HG03460 (cell line): ENCODE measurements at regions not wholly inside any gene's neighbourhood (a gene's known extent, or its start where the extent isn't known, plus 50 kb on each side); places are given as distances from the start of the nearest gene placed in this dataset.
A peak's percentile ranks its signal among the peaks of the same experiment; 100 is the strongest.

Source experiments
- ATAC-seq: cut with Tn5 transposase; IDR thresholded peaks from one replicate; pipeline ENCODE4 v1.9.1; 2021; ENCODE audit not compliant: unreplicated experiment

DNA sequence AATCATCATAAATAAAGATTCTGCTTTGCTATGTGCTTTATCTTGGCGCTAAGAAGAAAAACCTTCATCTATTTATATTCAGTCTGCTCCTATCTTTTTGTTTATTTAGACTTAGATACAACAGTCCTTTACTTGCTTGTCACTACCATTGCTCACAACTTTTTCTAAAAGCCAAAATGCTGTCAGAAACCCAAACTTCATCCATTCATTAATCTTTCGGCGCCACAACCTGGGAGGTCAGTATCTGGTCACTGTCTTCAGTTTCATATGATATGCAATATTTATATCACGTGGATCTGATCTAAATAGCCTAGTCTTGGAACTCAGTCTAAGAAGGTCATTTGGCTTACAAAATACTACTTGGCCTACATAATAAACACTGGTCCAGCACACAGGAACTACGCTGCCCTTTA is 159.3 kb upstream of the TARS1 start:
- ATAC-seq = no peak

DNA sequence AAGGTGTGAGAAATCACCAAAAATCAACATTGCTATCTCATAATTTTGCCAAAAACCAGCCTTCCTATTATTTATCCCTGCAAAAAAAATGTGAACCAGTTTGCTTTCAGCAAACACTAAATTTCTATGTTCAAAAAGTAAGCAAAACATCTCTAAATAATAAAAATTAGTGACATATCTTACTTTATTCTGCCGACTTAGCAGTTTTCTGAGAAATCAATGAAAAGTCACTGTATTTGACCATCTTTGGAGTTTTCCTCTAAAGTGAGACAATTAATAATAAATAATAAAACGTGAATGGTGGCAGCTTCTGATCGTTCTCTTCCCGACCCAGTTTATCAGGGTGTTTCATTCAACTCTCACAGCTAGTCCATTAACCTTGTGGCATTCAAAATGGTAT is 158.6 kb upstream of the TARS1 start:
- ATAC-seq = no peak

DNA sequence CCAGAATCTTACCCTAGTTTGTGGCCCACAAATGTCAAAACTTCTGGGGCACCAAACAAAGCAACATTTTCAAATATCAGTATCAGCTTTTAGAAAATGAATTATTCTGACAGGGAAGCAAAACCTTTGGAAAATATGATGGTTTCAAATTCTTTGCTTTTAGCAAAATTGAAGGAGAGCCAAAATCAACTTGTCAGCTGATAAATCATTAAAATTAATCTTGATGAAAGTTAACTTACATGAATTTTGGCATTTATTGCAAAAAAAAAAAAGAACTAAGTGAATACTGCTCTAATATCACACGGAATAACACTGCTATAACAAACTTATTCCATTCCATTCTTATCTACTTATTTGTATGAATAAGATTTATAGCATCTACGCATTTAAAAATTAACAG is 158.1 kb upstream of the TARS1 start:
- no peak for ATAC-seq

DNA sequence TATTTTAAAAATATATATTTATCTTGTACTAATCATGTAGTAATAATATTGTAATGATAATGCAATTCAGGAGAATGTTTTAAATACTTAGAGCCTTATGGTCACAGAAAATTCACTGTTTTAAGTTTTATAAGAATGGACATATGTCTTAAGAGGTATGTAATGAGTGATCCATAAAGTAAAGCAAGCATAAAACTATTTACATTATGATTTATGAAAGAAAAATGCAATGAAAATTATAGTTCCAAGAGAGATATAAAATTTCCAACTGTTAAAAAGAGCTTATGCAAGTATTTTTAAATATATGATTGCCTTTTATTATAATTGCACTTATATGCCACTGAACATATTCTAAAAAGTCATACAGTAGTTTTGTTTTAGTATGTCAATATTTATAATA is 157.5 kb upstream of the TARS1 start:
- ATAC-seq = no peak

DNA sequence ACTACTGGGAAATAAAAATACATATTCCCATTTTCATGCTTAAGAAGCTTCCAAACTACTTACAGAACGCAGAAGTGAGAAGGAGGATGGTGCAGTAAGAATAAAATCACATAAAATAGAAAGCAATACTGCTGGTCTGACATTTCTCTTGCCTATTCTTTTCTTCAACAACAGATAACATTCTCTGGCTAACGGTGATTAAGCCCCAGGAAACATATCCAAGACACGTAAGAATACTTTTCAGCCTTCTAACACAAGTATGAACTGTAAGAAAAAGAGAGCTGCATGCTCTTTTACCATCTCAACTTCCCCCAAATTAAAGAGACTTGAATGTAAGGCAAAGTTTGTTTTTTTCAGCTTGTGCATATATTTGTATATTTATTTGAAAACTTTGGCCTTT is 156.1 kb upstream of the TARS1 start:
- ATAC-seq = no peak

DNA sequence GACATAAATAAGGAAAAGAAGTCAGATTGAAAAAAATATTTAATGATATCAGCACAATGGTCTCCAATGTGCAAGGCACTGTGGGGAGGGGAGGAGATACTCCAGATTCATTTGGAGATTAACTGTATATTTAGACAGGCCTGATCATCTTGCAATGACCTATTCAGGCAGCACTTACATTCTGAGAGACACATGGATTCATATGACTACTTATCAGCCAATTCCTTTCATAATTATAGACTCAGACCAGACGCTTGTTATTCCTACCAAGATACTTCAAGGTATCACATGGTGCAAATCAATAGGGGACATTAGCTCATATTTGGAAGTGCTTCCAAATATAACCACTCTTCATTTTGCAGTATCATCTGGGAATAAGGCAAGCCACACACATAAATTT is 153.5 kb upstream of the TARS1 start:
- no peak for ATAC-seq

DNA sequence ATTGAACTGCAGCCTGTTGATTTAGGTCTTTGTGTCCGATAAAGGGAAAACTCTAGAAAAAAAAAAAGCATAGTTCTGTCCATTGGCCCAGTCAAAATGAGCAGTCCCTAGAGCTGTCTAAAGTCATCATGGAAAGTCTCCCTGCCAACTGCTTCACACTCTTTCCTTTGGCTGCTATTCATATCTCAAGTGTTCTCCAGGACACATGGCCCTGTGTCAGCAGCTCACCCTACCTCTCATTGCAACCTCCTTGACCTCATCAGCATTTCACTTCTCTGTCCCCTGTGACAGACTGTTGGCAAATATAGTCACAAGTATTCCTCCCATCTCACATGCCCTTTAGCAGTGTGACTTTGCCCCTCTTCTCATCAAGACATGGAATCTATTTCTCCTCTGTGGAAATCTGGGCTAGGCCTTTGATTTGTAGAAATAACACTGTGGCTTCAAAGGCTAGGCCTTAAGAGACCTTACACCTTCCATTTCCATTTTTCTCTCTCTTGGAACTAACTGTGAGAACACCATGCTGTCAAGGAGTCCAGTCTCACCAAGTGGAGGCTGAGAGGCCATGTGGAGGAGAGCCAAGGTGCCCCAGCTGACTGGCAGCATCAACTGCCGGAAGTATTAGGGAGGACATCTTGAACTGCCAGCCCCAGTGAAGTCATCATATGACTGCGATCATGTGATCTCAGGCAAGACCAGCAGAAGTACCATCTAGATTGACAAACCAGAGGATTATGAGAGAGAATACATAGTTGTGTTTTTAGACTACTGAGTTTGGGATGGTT is 149.4 kb upstream of the TARS1 start:
- no peak for ATAC-seq

DNA sequence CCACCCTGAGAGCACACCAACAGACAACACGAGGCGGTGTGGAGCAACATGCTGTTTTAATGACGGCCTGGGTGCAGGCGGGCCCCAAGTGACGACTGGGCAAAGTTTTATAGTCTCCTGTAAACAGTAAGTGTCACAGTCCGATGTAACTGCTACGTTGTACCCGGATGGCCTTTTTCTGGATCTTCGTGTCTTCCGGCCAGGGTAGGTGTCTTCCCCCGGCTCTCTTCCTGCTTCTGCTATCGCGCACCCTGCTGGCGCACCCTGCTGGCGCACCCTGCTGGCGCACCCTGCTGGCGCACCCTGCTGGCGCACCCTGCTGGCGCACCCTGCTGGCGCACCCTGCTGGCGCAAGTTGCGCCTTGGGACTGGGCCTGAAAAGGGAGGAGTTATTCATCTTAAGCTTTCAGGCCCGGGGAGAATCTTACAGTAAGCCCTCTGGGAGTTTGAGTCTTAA is 143.0 kb upstream of the TARS1 start:
- no peak for ATAC-seq

DNA sequence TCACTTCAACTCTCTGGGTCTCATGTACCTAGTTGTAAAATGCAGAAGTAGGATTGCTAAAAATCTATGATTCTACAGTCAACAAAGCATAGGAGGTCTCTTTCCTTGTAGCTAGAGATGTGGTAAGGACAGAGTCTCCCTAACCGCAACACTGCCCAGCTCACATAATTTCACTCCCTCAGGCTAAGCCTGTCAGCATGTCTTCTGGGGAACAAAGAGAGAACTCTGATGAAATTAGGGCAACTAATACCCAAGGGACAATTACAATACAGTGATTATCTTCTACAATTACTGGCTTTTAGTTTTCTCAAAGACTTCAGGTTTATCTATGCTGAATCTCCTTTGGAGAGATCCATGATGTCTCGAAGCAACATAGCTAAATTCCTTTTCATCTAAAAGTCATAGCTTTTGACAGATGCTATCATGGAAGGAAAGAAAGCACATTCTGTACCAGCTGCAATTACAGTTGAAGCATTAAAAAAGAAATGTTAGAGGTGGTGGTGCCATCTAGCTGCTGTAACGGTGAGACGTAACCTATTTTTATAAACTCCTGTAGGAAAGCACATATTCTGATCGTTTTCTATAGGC is 141.1 kb upstream of the TARS1 start:
- ATAC-seq = peak; percentile 34

DNA sequence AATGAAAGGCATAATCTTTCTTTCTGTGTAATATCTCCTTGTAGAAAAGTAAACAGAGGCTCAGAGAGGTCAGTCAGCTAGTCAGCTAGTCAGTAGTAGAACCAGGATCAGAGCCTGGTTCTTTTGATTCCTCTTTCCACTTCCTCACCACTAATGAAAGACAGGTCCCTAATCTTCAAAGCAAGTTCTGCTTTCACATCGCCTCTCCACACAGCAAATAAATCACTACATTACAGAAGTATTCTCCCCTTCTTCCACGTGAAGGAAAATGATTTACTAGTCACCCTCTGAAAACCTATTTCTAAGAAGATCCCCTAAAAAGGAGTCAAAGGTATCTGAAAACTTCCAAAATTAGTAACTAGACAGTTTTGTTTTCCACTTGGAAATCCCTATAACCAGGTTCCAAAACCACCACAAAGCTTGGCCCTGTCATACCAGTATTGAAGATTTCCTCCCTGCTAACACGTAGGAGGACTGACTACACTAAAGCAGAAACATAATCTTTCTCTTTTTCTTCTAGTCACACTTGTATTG is 140.5 kb upstream of the TARS1 start:
- peak; percentile 56 for ATAC-seq

DNA sequence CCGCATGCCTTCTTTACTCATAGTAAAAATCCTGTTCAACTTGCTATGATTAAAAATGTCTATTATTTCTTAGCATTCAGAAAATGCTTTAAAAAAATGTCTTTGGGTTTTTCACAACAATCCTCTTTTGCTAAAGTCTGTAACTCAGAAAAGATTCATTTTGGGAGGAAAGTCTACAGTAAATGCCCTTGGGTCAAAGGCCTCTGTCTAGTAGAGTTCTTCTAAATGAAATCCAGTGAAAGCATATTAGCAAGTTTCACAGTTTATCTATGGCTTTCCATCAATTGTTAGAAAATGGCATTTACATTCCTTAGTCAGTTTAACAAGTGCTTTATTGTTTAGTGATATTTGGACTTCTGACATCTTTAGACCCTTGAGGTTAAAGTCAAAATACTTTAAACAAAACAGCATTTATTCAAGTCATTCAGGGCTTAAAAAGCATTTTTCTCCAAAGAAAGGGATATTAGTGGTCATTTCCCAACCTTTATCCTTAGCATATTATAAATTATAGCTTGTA is 137.1 kb upstream of the TARS1 start:
- ATAC-seq = no peak

DNA sequence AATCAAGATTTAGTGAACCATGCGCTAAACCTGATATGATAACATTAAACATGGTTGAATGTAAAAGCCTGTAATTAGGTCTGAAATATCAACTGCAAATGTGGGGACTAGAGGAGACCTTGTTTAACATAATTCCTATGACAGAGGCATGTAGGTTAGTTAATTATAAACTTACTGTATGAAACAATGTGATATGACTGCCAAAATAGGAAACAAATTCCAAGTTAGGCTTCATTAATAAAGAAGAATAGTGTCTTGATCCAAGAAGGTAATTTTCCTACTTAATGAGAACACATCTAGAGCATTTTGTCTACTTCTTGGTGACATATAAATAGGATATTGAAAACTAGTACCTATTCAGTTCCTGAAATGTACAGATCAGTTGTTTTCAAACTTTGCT is 136.2 kb upstream of the TARS1 start:
- no peak for ATAC-seq

DNA sequence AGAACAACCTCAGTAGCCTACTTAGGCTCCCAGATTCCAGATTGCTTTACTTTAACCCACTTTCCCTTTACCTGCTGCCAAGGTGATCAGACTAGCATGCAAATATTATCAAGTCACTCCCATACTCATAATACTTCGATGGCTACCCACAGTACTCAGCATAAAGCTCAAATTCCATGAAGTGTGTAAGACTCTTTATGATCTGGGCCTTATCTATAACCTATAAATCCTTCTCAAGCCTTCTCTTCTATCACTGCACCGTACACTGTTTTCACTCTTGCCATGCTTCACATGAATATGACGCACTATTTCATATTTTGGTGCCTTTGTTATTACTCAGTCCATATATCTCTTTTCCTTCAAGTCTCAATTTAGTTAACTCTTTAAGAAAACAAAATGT is 135.2 kb upstream of the TARS1 start:
- ATAC-seq = no peak

DNA sequence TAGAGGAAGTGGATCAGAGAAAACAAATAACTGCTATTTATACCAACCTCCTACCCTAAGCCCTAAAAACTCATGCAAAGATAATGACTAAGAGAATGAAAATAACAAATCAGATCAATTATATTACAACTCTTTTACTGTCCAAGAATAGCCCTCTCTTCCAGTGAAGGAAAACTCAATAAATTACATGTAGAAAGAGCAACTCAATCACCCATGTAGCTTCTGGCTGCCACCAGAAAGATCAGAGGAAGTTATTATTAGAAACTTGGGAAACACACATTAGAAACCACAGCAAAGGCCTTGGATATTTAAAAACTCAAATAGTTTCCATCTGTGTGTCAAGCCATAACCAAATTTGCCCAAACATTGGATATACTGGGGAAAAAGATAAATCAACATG is 134.0 kb upstream of the TARS1 start:
- no peak for ATAC-seq

DNA sequence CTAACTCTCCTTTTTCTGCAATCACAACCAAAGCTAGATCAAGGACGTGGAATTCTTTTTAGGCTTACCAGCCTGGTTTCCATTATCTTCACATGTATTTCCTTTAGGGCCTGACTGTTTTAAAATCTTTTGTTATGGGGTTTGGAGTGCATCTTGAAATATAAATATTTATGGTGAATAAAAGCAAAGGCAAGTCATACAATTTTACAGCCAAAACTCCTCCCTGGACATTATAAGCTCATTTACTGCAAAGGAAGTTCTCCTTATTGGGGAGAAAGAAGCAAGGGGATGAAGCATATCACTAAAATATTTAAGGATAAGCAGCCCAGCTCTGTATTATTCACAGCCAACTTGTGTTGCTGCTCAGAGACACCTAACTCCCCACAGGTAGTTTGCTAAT is 132.2 kb upstream of the TARS1 start:
- no peak for ATAC-seq

DNA sequence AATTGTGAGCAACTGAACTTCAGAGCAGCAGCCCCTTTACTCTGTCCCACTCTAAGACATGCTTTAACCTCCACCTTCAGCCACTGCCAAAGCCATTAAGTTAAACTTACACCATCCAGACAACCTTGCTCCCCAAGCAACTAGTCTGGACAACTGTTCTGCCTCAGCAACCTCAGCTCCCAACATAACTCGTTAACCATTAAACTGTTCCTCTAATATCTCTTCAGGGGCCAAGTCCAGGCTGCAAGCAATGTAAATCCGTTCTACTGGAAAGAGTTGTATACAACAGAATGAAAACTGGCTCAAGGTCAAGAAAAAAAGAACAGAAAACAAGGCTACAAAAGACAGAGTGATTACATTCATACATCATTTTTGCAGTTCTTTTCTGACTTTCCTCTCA is 131.7 kb upstream of the TARS1 start:
- no peak for ATAC-seq

DNA sequence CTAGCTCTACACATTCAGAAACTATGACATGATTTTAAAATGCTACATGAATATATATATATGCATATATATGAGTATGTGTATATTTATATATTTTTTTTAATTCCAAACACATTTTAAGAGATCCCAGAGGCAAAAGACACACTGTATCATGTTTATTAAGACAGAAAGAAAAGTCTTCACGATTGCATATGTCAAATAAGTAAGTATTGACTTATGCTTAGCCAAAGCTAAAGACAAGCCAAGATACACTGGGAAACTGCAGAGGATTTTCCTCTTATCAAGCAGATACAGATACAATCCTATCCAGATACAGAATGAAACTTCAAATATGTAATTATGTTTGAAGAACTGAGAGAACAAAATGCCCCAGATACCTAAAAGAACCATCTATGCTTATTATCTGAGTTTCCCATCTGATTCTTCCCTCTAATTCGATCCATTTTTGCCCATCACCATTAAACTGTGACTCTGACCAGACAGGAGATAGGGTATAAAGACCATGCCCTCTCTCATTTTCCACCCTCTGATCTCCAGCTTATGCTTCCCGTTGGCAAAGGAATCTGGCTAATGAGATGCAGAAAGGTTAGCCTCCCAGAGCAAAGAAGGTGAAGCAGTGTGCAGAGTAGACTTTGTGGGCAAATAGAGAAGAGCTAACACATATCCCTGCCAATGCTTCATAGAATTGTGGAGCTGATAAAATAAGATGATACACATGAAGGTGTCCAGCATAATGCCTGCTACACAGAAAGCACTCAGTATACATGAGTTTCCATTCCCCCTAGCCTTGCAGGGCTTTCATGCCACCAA is 131.0 kb upstream of the TARS1 start:
- no peak for ATAC-seq

DNA sequence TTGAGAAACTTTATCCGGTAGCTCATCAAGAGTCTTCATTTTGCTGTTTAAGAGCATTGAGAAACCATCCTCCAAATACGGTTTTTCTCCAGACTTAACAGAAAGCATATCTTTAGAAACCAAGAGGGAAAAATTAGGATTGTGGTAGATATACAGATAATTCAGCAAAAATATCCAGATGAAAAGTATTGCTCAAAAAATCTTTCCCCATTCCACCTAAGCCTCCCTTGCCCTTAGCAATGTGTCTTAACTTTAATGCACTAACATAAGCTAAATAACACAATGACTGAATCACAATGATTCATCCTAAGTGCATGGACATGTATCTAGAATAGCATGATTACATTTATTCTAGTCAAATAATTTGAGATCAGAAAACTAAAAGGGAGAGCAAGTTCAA is 130.3 kb upstream of the TARS1 start:
- no peak for ATAC-seq

DNA sequence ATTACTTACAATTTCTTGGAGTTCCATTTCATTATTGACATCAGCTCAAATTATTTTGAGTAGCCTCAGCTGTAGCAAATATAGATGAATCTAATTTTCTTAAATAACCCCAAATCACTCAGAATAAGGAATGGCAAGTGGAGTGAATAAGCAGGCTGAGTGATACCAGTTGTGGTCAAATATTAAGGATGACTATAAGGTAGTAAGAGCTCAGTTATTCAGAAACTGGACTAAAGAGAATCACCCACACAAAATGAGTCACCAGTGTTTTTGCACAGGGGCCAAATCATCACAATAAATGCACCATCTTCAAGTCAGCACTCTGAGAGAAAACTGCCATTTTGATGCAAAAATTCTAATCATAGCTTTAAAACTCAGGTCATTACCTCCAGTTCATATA is 128.9 kb upstream of the TARS1 start:
- no peak for ATAC-seq

DNA sequence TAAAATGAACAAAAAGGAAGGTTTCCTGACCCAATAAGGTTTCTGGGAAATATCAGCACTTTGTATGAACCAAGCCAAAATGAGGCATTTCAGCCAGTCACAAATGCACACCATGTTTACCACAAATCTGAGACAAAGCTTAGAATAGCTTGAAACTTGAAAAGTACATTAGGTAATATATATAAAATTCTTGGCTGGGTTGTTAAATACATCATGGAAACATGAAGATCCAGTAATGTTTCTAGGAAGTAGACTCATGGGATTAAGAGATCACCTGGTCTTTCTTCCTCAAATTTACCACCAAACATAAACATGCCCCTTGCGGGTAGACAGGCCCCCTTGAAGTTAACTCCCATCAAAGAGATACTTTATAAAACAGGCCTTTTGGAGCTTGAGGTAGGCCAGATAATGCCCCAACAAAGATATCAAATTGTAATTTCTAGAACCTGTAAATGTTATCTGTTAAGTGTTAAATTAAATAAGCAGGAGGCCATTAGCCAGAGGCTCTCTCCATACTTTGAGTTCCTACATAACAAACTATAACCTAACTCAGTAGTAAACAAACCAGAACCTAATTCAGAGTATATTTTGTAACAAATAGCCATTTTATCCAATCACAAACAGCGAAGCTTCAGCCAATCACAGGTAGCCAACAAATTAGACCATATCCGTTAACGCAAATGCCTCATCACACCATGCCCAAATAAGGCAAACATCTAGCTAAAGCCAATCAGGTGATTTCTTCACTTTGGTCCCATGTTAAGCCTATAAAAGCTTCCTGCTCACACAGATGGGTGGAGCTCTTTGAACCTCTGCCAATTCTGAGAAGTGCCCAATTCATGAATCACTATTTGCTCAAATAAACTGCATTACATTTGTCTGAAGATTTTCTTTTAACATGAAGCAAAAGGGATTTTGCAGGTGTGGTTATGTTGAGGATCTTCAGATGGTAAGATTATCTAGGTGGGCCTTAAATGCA is 127.9 kb upstream of the TARS1 start:
- ATAC-seq = no peak
